OCI-LY7 (cell line): ENCODE measurements at regions not wholly inside any gene's neighbourhood (a gene's known extent, or its start where the extent isn't known, plus 50 kb on each side); places are given as distances from the start of the nearest gene placed in this dataset.

Experiments
- CTCF ChIP-seq: fragments of 200-600 bp; sonication (generic); conservative IDR thresholded peaks from 2 replicates; pipeline ENCODE4 v1.5.1; 2014; ENCODE audit warnings: mild to moderate bottlenecking, antibody characterized with exemption, low read length, moderate library complexity, mixed read lengths
- EZH2phosphoT487 ChIP-seq: fragments of 200-600 bp; sonication (generic); IDR thresholded peaks from 2 replicates; pipeline ENCODE4 v1.6.1; 2018; ENCODE audit warnings: low read depth, borderline replicate concordance, mild to moderate bottlenecking, mixed run types, antibody characterized with exemption, low read length, moderate library complexity, mixed read lengths

DNA sequence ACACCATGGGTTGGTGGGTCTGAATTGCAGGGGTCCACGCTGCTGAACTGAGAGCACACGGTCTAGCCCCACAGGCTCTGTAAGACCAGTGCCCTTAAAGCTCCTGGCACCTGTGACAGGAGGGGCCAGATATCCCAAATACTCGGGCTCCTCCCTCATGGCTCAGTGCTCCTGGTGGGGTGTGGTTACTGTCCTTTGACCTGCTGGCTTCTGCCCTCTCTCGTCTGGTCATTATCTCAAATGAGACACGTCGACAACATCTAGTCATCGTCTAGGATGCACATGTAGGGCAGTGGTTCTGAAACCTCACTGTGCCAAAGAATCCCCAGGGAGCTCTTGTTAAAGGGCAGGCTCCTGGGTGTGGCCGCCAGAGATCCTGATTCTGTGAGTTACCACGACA, 258.4 kb downstream of the LOXHD1 start:
- no peak for TF ChIP-seq CTCF
- TF ChIP-seq EZH2phosphoT487 = no peak
